ENCODE measurements at regions not wholly inside any gene's neighbourhood (a gene's known extent, or its start where the extent isn't known, plus 50 kb on each side); places are given as distances from the start of the nearest gene placed in this dataset.

DNA sequence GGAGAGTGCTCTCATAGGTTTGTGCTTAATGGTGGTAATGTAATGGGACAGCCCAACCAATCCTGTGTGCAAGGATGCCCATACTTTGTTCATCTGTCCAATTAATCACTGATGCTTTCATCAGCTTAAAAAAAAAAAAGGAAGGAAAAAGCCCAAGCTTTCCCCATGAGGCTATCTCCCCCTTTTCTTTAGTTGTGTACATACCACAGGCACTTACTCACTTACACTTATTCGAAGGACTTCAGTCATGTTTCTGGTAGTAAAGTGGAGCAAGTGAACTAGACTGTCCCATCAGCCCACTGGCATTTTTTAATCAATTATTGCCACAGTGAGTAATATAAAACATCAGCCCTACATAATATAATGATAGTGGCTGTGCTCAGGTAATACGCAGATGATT, 183.5 kb upstream of the UFM1 start:
- H3K4me1 ChIP-seq (ENCODE audit: insufficient read depth, insufficient read length), result no peaks in the 10 kb centered on the region
- no peaks in the 10 kb centered on the region for H3K9me3 ChIP-seq (ENCODE audit: insufficient read depth, low read length)
- H3K9ac ChIP-seq (ENCODE audit: insufficient read length, low read depth), result no peak overlapping the region
- no peaks in the 10 kb centered on the region for H3K27me3 ChIP-seq (ENCODE audit: insufficient read depth, insufficient read length)
- no peak for DNase-seq (ENCODE audit: low read depth, low spot score)
- no peaks in the 10 kb centered on the region for H3K36me3 ChIP-seq (ENCODE audit: insufficient read depth, insufficient read length, low read length)
- TF ChIP-seq ZNF274 (IDR thresholded peaks at IDR 0.05; ENCODE audit: low read depth, low read length) (no peak), YY1 (IDR thresholded peaks at IDR 0.05; ENCODE audit: insufficient read depth, insufficient read length) (no peak), SUZ12 (IDR thresholded peaks at IDR 0.05; ENCODE audit: extremely low read depth, insufficient read depth, insufficient read length) (no peak)
- H3K4me3 ChIP-seq (ENCODE audit: insufficient read length, low read depth), result no peak overlapping the region

DNA sequence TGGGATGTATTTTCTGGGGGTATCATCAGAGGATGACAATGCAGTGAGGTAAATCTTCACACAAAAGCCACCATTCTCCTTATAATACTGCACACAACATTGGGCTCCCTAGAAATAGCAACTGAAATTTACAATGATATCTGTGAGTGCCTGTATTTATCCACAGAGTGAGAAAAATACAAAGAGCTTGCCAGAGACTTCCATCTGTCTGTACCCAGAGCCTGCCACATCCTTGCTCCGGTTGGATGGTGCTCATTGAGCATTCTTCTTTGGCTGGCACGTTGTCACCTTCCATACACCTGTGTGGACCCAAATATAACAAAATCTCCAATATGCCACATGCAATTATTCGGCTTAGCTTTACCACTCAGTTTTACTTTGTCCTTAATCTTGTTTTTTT, 189.5 kb upstream of the UFM1 start:
- Histone ChIP-seq H3K4me1 (ENCODE audit: insufficient read depth, insufficient read length) (no peaks in the 10 kb centered on the region), H3K4me3 (ENCODE audit: insufficient read length, low read depth) (no peak overlapping the region), H3K27me3 (ENCODE audit: insufficient read depth, insufficient read length) (no peaks in the 10 kb centered on the region), H3K9ac (ENCODE audit: insufficient read length, low read depth) (no peak overlapping the region), H3K36me3 (ENCODE audit: insufficient read depth, insufficient read length, low read length) (no peaks in the 10 kb centered on the region), H3K9me3 (ENCODE audit: insufficient read depth, low read length) (no peaks in the 10 kb centered on the region)
- no peak for TF ChIP-seq YY1 (IDR thresholded peaks at IDR 0.05; ENCODE audit: insufficient read depth, insufficient read length)
- TF ChIP-seq ZNF274 (IDR thresholded peaks at IDR 0.05; ENCODE audit: low read depth, low read length), result no peak
- TF ChIP-seq SUZ12 (IDR thresholded peaks at IDR 0.05; ENCODE audit: extremely low read depth, insufficient read depth, insufficient read length), result no peak
- no peak for DNase-seq (ENCODE audit: low read depth, low spot score)

DNA sequence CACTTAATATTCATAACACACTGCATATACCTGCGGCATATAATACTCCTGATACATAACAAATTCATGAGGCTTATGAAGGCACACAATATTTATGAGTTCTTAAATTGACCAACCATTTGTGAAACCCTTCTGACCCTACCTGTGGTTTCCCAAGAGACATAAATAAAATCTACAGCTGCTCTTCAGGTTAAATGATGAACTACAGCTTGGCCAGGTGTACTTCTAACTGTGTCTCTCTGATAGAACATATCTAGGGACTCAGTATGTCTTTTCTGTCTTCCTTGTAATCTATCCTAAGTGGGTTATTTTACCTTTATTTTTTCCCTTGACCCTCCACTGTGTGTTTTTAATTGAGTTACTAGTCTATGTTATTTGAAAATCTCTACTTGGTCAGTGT, 189.9 kb upstream of the UFM1 start:
- no peak overlapping the region for H3K4me3 ChIP-seq (ENCODE audit: insufficient read length, low read depth)
- H3K9ac ChIP-seq (ENCODE audit: insufficient read length, low read depth), result no peak overlapping the region
- no peaks in the 10 kb centered on the region for H3K36me3 ChIP-seq (ENCODE audit: insufficient read depth, insufficient read length, low read length)
- no peaks in the 10 kb centered on the region for H3K4me1 ChIP-seq (ENCODE audit: insufficient read depth, insufficient read length)
- no peak for DNase-seq (ENCODE audit: low read depth, low spot score)
- H3K27me3 ChIP-seq (ENCODE audit: insufficient read depth, insufficient read length), result no peaks in the 10 kb centered on the region
- no peaks in the 10 kb centered on the region for H3K9me3 ChIP-seq (ENCODE audit: insufficient read depth, low read length)
- TF ChIP-seq ZNF274 (IDR thresholded peaks at IDR 0.05; ENCODE audit: low read depth, low read length) (no peak), YY1 (IDR thresholded peaks at IDR 0.05; ENCODE audit: insufficient read depth, insufficient read length) (no peak), SUZ12 (IDR thresholded peaks at IDR 0.05; ENCODE audit: extremely low read depth, insufficient read depth, insufficient read length) (no peak)

DNA sequence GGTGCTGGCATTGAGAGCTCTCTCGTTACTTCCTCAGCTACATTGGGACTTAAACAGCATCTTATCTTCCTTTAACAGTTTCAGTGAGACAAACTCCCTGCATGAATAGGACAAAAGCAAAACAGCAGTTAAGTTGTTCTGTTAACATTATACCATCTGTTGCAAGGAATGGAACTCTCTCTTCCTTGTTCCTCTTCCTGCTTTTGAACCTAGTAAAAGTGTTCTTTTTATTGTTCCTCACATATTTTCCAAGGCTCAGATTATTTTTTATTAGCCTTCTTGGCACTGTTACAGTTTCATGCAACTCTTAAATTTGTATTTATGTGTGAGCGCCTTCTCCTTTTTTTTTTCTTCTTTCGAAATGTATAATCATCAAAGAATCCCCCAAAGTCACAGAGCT, 202.6 kb upstream of the UFM1 start:
- no peak for DNase-seq (ENCODE audit: low read depth, low spot score)
- H3K4me3 ChIP-seq (ENCODE audit: insufficient read length, low read depth), result no peak overlapping the region
- H3K9ac ChIP-seq (ENCODE audit: insufficient read length, low read depth), result no peak overlapping the region
- no peaks in the 10 kb centered on the region for H3K9me3 ChIP-seq (ENCODE audit: insufficient read depth, low read length)
- H3K4me1 ChIP-seq (ENCODE audit: insufficient read depth, insufficient read length), result no peaks in the 10 kb centered on the region
- no peaks in the 10 kb centered on the region for H3K36me3 ChIP-seq (ENCODE audit: insufficient read depth, insufficient read length, low read length)
- TF ChIP-seq SUZ12 (IDR thresholded peaks at IDR 0.05; ENCODE audit: extremely low read depth, insufficient read depth, insufficient read length) (no peak), YY1 (IDR thresholded peaks at IDR 0.05; ENCODE audit: insufficient read depth, insufficient read length) (no peak), ZNF274 (IDR thresholded peaks at IDR 0.05; ENCODE audit: low read depth, low read length) (no peak)
- H3K27me3 ChIP-seq (ENCODE audit: insufficient read depth, insufficient read length), result no peaks in the 10 kb centered on the region

DNA sequence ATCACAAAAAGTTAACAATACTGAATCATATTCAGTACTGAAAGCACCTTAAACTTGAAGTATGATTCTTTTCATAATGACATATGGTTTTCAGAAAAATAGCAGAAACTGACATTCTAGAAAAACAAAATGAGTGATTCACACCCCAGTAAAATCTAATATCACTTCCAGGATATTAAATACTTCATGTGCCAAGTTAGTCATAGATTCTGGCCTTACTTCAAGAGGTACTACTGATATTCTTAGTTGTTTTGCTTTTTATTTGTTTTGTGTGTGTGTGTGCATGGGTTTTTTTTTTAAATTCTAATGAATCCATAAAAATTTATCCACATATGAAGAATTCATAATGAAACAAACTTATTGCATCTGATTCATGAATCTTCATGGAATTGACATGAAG, 207.9 kb upstream of the UFM1 start:
- Histone ChIP-seq H3K27me3 (ENCODE audit: insufficient read depth, insufficient read length) (no peaks in the 10 kb centered on the region), H3K9ac (ENCODE audit: insufficient read length, low read depth) (no peak overlapping the region), H3K4me1 (ENCODE audit: insufficient read depth, insufficient read length) (no peaks in the 10 kb centered on the region), H3K36me3 (ENCODE audit: insufficient read depth, insufficient read length, low read length) (no peaks in the 10 kb centered on the region), H3K4me3 (ENCODE audit: insufficient read length, low read depth) (no peak overlapping the region), H3K9me3 (ENCODE audit: insufficient read depth, low read length) (no peaks in the 10 kb centered on the region)
- no peak for DNase-seq (ENCODE audit: low read depth, low spot score)
- TF ChIP-seq SUZ12 (IDR thresholded peaks at IDR 0.05; ENCODE audit: extremely low read depth, insufficient read depth, insufficient read length), result no peak
- no peak for TF ChIP-seq ZNF274 (IDR thresholded peaks at IDR 0.05; ENCODE audit: low read depth, low read length)
- TF ChIP-seq YY1 (IDR thresholded peaks at IDR 0.05; ENCODE audit: insufficient read depth, insufficient read length), result no peak

DNA sequence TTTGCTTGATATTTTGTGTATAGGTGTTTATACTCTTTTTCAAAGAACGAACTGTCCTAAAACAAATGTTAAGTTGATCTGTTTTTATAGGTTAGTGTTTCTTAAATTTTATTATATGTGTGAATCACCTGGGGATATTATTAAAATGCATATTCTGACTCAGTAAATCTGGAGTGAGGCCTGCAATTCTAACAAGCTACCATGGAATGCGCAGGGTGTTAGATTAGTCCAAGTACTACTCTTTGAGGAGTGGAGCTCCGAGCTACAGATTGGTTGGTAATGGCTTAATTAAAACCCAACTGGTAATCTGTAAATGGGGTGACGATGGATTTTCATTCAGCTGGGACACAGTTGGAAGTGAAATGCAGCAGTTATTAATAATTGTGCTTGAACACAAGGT, 214.1 kb upstream of the UFM1 start:
- Histone ChIP-seq H3K9me3 (ENCODE audit: insufficient read depth, low read length) (no peaks in the 10 kb centered on the region), H3K4me3 (ENCODE audit: insufficient read length, low read depth) (no peak overlapping the region), H3K36me3 (ENCODE audit: insufficient read depth, insufficient read length, low read length) (no peaks in the 10 kb centered on the region), H3K27me3 (ENCODE audit: insufficient read depth, insufficient read length) (no peaks in the 10 kb centered on the region), H3K9ac (ENCODE audit: insufficient read length, low read depth) (no peak overlapping the region), H3K4me1 (ENCODE audit: insufficient read depth, insufficient read length) (no peaks in the 10 kb centered on the region)
- TF ChIP-seq SUZ12 (IDR thresholded peaks at IDR 0.05; ENCODE audit: extremely low read depth, insufficient read depth, insufficient read length) (no peak), YY1 (IDR thresholded peaks at IDR 0.05; ENCODE audit: insufficient read depth, insufficient read length) (no peak), ZNF274 (IDR thresholded peaks at IDR 0.05; ENCODE audit: low read depth, low read length) (no peak)
- DNase-seq (ENCODE audit: low read depth, low spot score), result no peak

DNA sequence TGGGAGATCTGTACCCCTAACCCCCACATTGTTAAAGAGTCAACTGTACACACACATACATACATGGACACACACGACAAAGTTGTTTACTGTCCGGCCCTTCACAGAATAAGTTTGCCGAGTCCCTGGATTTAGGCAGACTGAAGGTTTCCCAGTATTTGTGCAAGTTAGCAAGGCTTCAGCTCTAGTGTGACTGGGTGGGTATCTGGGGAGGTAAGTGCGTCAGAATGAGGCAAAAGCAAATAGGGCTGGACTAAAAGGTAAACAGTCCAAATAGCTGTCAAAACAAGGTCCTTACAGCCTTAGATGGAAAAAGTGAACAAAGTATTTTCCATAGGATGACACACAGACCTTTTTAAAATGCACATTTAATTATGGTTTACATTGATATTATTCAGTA, 228.4 kb upstream of the UFM1 start:
- no peaks in the 10 kb centered on the region for H3K36me3 ChIP-seq (ENCODE audit: insufficient read depth, insufficient read length, low read length)
- no peaks in the 10 kb centered on the region for H3K9me3 ChIP-seq (ENCODE audit: insufficient read depth, low read length)
- TF ChIP-seq YY1 (IDR thresholded peaks at IDR 0.05; ENCODE audit: insufficient read depth, insufficient read length), result no peak
- TF ChIP-seq ZNF274 (IDR thresholded peaks at IDR 0.05; ENCODE audit: low read depth, low read length), result no peak
- TF ChIP-seq SUZ12 (IDR thresholded peaks at IDR 0.05; ENCODE audit: extremely low read depth, insufficient read depth, insufficient read length), result no peak

DNA sequence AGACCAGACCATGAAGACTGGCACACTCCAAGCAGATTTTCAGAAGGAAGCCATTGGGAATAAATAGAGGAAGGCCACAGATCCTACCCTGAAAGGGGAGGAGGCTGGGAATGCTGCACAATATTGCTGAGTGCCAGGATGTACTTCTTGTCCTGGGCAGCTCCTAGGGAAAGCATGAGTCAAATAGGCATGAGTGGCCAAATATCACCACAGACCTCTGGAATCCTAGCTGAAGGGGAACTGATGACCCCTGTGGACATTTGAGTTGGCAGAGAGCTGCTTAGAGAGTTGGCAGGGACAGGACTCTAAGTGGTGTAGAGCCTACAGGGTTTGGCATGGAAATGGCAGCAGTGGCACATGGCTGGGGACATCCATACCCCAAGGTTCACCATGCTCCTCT, 234.3 kb upstream of the TRPC4 start:
- Histone ChIP-seq H3K9ac (ENCODE audit: insufficient read length, low read depth) (no peak overlapping the region), H3K9me3 (ENCODE audit: insufficient read depth, low read length) (no peaks in the 10 kb centered on the region), H3K27me3 (ENCODE audit: insufficient read depth, insufficient read length) (no peaks in the 10 kb centered on the region), H3K36me3 (ENCODE audit: insufficient read depth, insufficient read length, low read length) (no peaks in the 10 kb centered on the region), H3K4me3 (ENCODE audit: insufficient read length, low read depth) (no peak overlapping the region), H3K4me1 (ENCODE audit: insufficient read depth, insufficient read length) (no peaks in the 10 kb centered on the region)
- no peak for DNase-seq (ENCODE audit: low read depth, low spot score)
- TF ChIP-seq ZNF274 (IDR thresholded peaks at IDR 0.05; ENCODE audit: low read depth, low read length), result no peak
- no peak for TF ChIP-seq SUZ12 (IDR thresholded peaks at IDR 0.05; ENCODE audit: extremely low read depth, insufficient read depth, insufficient read length)

More for the DNA sequence above, 228.4 kb upstream of the UFM1 start:
- no peaks in the 10 kb centered on the region for H3K4me1 ChIP-seq (ENCODE audit: insufficient read depth, insufficient read length)
- no peaks in the 10 kb centered on the region for H3K27me3 ChIP-seq (ENCODE audit: insufficient read depth, insufficient read length)
- no peak overlapping the region for H3K4me3 ChIP-seq (ENCODE audit: insufficient read length, low read depth)
- DNase-seq (ENCODE audit: low read depth, low spot score), result no peak
- no peak overlapping the region for H3K9ac ChIP-seq (ENCODE audit: insufficient read length, low read depth)
